B cell (primary cell): ENCODE measurements at regions not wholly inside any gene's neighbourhood (a gene's known extent, or its start where the extent isn't known, plus 50 kb on each side); places are given as distances from the start of the nearest gene placed in this dataset.

Experiments used
- ATAC-seq: fragments of 200-7000 bp; cut with Tn5 transposase; one replicate; pipeline ENCODE4 v1.10.0; 2021; ENCODE audit warnings: low read depth, mild to moderate bottlenecking, moderate number of reproducible peaks, moderate library complexity
- CTCF ChIA-PET: fragments of 350-600 bp; sonication (Branson Sonifier 250); formaldehyde crosslinking; loops from one replicate; lab custom pipeline; 2021; ENCODE audit warnings: antibody characterized with exemption, inconsistent platforms; lab: Charles Lee
- POLR2A ChIA-PET: fragments of 350-600 bp; sonication (Branson Sonifier 250); formaldehyde crosslinking; loops from one replicate; lab custom pipeline; 2021; ENCODE audit warnings: antibody characterized with exemption; lab: Charles Lee
- DNase-seq: peaks from one replicate; pipeline ENCODE4 v3.0.0; 2013
- H2AFZ ChIP-seq: 2 replicates; pipeline ENCODE4 v1.6.1; 2012; ENCODE audit warnings: mild to moderate bottlenecking, low read depth, low read length; ENCODE audit not compliant: insufficient read depth, poor library complexity, severe bottlenecking
- H3K27ac ChIP-seq, 2 donors: 1 replicate in 1 of 2; 2 replicates in 1 of 2; pipeline ENCODE4 v1.5.1; 2012 to 2013; ENCODE audit warnings: low read length in 2 of 2, mild to moderate bottlenecking in 2 of 2, moderate library complexity in 1 of 2
- H3K27me3 ChIP-seq, 4 experiments: fragments of 200-600 bp in 1 of 4; sonication (generic) in 1 of 4; replicated peaks in 1 of 4; 1 replicate in 2 of 4; 2 replicates in 2 of 4; pipeline versions ENCODE4 v1.6.1 to v1.7.0; 2013 to 2016; ENCODE audit warnings: low read length in 3 of 4, mild to moderate bottlenecking in 2 of 4, mixed read lengths in 1 of 4, moderate library complexity in 1 of 4; ENCODE audit not compliant: insufficient read depth in 4 of 4, control insufficient read depth in 3 of 4; ENCODE audit errors: control extremely low read depth in 1 of 4
- H3K36me3 ChIP-seq, 2 experiments: replicated peaks in 1 of 2; 1 replicate in 1 of 2; 2 replicates in 1 of 2; pipeline versions ENCODE4 v1.6.1 to v1.7.1; 2013; ENCODE audit warnings: low read length in 1 of 2; ENCODE audit not compliant: insufficient read depth in 2 of 2, control insufficient read depth in 1 of 2; ENCODE audit errors: control extremely low read depth in 1 of 2, extremely low read depth in 1 of 2
- H3K4me1 ChIP-seq, 2 donors: fragments of 200-600 bp in 1 of 2; sonication (generic) in 1 of 2; 1 replicate in 1 of 2; 2 replicates in 1 of 2; pipeline versions ENCODE4 v1.5.1 to v1.6.1; 2013 to 2017; ENCODE audit warnings: low read length in 2 of 2; ENCODE audit not compliant: control insufficient read depth in 2 of 2, insufficient read depth in 2 of 2
- H3K4me2 ChIP-seq: replicated peaks from 2 replicates; pipeline ENCODE3; 2012; ENCODE audit warnings: mild to moderate bottlenecking, low read depth, low read length; ENCODE audit not compliant: poor library complexity, severe bottlenecking
- H3K4me3 ChIP-seq, 5 experiments: fragments of 200-600 bp in 1 of 5; sonication (generic) in 1 of 5; 1 replicate in 3 of 5; 2 replicates in 2 of 5; pipeline versions ENCODE4 v1.5.1 to v1.7.0; 2011 to 2016; ENCODE audit warnings: low read length in 4 of 5, mild to moderate bottlenecking in 4 of 5, low read depth in 2 of 5, control low read depth in 1 of 5, moderate library complexity in 1 of 5; ENCODE audit not compliant: insufficient read depth in 1 of 5; ENCODE audit errors: control extremely low read depth in 1 of 5, extremely low read depth in 1 of 5
- H3K79me2 ChIP-seq: fragments of 200-600 bp; sonication (generic); one replicate; pipeline ENCODE4 v1.6.0; 2016; ENCODE audit warnings: low read length; ENCODE audit not compliant: control insufficient read depth, insufficient read depth
- H3K9ac ChIP-seq: fragments of 200-600 bp; sonication (generic); 2 replicates; pipeline ENCODE4 v1.6.1; 2017; ENCODE audit warnings: mild to moderate bottlenecking, low read length, moderate library complexity
- H3K9me3 ChIP-seq, 3 donors: one replicate each; pipeline versions ENCODE4 v1.6.1 to v1.7.1; 2013; ENCODE audit warnings: low read length in 2 of 3; ENCODE audit not compliant: control insufficient read depth in 2 of 3, insufficient read depth in 1 of 3; ENCODE audit errors: control extremely low read depth in 1 of 3
- H4K20me1 ChIP-seq: 2 replicates; pipeline ENCODE4 v1.6.0; 2012; ENCODE audit warnings: mild to moderate bottlenecking, low read length; ENCODE audit not compliant: insufficient read depth, control insufficient read depth, poor library complexity, severe bottlenecking
- H3K27ac Mint-ChIP-seq: one replicate; pipeline ENCODE4 v1.8.0; 2021; ENCODE audit warnings: mixed read lengths
- H3K27me3 Mint-ChIP-seq: one replicate; pipeline ENCODE4 v1.8.0; 2021; ENCODE audit warnings: mixed read lengths
- H3K4me1 Mint-ChIP-seq: one replicate; pipeline ENCODE4 v1.8.0; 2021; ENCODE audit warnings: mixed read lengths
- H3K4me3 Mint-ChIP-seq: one replicate; pipeline ENCODE4 v1.8.0; 2021; ENCODE audit warnings: mixed read lengths
- H3K9me3 Mint-ChIP-seq: one replicate; pipeline ENCODE4 v1.8.0; 2022; ENCODE audit warnings: mixed read lengths; ENCODE audit not compliant: insufficient read depth
- EZH2 ChIP-seq: IDR thresholded peaks from 2 replicates; pipeline ENCODE4 v1.6.1; 2012; ENCODE audit warnings: borderline replicate concordance, low read depth, mild to moderate bottlenecking, moderate library complexity, low read length; ENCODE audit not compliant: insufficient read depth, poor library complexity, severe bottlenecking
- WGBS: methylation state at CpG from one replicate; pipeline ENCODE4 v1.1.5; 2013; ENCODE audit warnings: missing lambda C conversion rate; ENCODE audit not compliant: insufficient coverage; 5-methylcytosine and 5-hydroxymethylcytosine counted together
- intact Hi-C: fragments of 100-400 bp; cut with micrococcal nuclease; formaldehyde crosslinking; loops from one replicate; pipeline ENCODE4 v1.10.0; 2022
- TF ChIP-seq, protein P1 (sequence below): fragments of 200-600 bp; IDR thresholded peaks from one replicate; pipeline ENCODE4 v1.8.0; 2022; ENCODE audit warnings: antibody characterized with exemption, mild to moderate bottlenecking

DNA sequence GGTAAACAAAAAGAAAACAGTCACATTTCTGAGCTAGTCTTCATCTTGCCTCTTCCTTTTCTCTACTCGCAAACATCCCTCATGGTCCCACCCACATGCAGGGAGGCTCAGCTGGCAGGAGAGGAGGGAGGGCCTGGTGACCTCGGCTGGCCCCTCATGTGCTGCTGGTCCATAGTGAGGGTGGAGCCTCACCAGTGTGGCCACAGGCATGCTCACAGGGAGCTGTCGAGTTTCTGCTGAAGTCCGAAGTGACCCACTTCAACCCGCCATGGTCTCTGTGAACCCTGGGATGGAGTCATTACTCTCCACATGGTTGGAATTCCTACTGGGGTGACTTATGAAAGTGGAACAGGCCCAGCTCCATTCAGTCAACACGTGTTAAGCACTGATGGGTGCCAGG lies 253.4 kb downstream of the RHOU start:
- Histone ChIP-seq H3K79me2 (no peaks in the 10 kb centered on the region), H3K4me2 (no peak overlapping the region), H3K4me3 (no peak overlapping the region), H3K9me3 (peaks cover 0 to 3% (median 0%) of the 10 kb centered on the region in 3 donors), H3K27me3 (no peaks in the 10 kb centered on the region), H3K9ac (no peak overlapping the region), H2AFZ (no peak overlapping the region), H3K27ac (no peak overlapping the region), H4K20me1 (no peaks in the 10 kb centered on the region), H3K4me1 (peaks cover 12 to 25% of the 10 kb centered on the region in 2 donors), H3K36me3 (no peaks in the 10 kb centered on the region)
- H3K4me1 Mint-ChIP-seq, result peaks cover 23% of the 10 kb centered on the region
- no peak overlapping the region for H3K27ac Mint-ChIP-seq
- ChIA-PET CTCF (no interaction called here), POLR2A (no interaction called here)
- 87% methylated on average over 3 of the region's 6 CpGs for WGBS
- H3K27me3 Mint-ChIP-seq, result peaks cover 4% of the 10 kb centered on the region
- no peak for TF ChIP-seq EZH2
- TF ChIP-seq, protein P1, sequence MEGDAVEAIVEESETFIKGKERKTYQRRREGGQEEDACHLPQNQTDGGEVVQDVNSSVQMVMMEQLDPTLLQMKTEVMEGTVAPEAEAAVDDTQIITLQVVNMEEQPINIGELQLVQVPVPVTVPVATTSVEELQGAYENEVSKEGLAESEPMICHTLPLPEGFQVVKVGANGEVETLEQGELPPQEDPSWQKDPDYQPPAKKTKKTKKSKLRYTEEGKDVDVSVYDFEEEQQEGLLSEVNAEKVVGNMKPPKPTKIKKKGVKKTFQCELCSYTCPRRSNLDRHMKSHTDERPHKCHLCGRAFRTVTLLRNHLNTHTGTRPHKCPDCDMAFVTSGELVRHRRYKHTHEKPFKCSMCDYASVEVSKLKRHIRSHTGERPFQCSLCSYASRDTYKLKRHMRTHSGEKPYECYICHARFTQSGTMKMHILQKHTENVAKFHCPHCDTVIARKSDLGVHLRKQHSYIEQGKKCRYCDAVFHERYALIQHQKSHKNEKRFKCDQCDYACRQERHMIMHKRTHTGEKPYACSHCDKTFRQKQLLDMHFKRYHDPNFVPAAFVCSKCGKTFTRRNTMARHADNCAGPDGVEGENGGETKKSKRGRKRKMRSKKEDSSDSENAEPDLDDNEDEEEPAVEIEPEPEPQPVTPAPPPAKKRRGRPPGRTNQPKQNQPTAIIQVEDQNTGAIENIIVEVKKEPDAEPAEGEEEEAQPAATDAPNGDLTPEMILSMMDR, result no peak
- no peaks in the 10 kb centered on the region for H3K9me3 Mint-ChIP-seq
- DNase-seq, result no peak
- no peak for ATAC-seq
- no peak overlapping the region for H3K4me3 Mint-ChIP-seq
- intact Hi-C loops, result no loop called here

DNA sequence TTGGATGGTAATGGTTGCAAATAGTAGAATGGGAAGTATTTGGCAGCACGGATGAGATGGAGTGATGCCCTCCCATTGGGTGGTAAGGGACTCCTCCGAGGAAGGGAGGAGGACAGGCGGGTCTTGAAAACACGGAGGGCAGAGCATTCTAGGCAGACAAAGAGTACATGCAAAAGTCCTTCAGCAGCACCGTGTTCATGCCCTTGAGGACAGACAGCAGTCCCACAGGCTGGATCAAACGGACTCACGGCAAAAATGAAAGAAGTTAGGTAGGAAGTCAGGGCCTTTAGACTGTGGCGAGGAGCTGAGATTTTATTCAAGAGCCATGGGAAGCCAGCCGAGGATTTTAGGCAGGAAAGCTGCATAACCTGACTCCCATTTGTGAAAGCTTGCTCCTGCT lies 253.9 kb downstream of the RHOU start:
- TF ChIP-seq, protein P1, result no peak
- no peak for TF ChIP-seq EZH2
- Histone ChIP-seq H3K27ac (no peak overlapping the region), H3K4me3 (no peak overlapping the region), H3K27me3 (no peaks in the 10 kb centered on the region), H3K9me3 (peaks cover 0 to 3% (median 0%) of the 10 kb centered on the region in 3 donors), H2AFZ (no peak overlapping the region), H3K9ac (no peak overlapping the region), H4K20me1 (no peaks in the 10 kb centered on the region), H3K79me2 (no peaks in the 10 kb centered on the region), H3K4me2 (no peak overlapping the region), H3K36me3 (no peaks in the 10 kb centered on the region), H3K4me1 (peaks cover 12 to 25% of the 10 kb centered on the region in 2 donors)
- no peaks in the 10 kb centered on the region for H3K9me3 Mint-ChIP-seq
- no peak overlapping the region for H3K27ac Mint-ChIP-seq
- H3K4me1 Mint-ChIP-seq, result peaks cover 23% of the 10 kb centered on the region
- ATAC-seq (no peak), DNase-seq (no peak)
- H3K27me3 Mint-ChIP-seq, result peaks cover 4% of the 10 kb centered on the region
- intact Hi-C loops, result no loop called here
- no peak overlapping the region for H3K4me3 Mint-ChIP-seq
- 91% methylated on average over 9 of the region's 9 CpGs for WGBS
- POLR2A ChIA-PET, result no interaction called here
- CTCF ChIA-PET, result no interaction called here
